ENCODE measurements at regions not wholly inside any gene's neighbourhood (a gene's known extent, or its start where the extent isn't known, plus 50 kb on each side); places are given as distances from the start of the nearest gene placed in this dataset.

- TF ChIP-seq, protein P1, sequence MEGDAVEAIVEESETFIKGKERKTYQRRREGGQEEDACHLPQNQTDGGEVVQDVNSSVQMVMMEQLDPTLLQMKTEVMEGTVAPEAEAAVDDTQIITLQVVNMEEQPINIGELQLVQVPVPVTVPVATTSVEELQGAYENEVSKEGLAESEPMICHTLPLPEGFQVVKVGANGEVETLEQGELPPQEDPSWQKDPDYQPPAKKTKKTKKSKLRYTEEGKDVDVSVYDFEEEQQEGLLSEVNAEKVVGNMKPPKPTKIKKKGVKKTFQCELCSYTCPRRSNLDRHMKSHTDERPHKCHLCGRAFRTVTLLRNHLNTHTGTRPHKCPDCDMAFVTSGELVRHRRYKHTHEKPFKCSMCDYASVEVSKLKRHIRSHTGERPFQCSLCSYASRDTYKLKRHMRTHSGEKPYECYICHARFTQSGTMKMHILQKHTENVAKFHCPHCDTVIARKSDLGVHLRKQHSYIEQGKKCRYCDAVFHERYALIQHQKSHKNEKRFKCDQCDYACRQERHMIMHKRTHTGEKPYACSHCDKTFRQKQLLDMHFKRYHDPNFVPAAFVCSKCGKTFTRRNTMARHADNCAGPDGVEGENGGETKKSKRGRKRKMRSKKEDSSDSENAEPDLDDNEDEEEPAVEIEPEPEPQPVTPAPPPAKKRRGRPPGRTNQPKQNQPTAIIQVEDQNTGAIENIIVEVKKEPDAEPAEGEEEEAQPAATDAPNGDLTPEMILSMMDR (IDR thresholded peaks at IDR 0.05 in 8 of 11, conservative IDR thresholded peaks at IDR 0.05 in 3 of 11): no peak
- TF ChIP-seq POLR2AphosphoS5 (IDR thresholded peaks at IDR 0.05): no peak
These were observed 144.2 kb downstream of the SPRY2 start for GRCh38 chr13:80196756-80197155.

All from spleen (tissue), 7 donors.